ACHN (cell line): ENCODE measurements at regions not wholly inside any gene's neighbourhood (a gene's known extent, or its start where the extent isn't known, plus 50 kb on each side); places are given as distances from the start of the nearest gene placed in this dataset.

Experiments
- DNase-seq: peaks from one replicate; pipeline ENCODE4 v3.0.0-alpha.2; 2015
- in situ Hi-C: cut with HindIII; loops from 2 replicates; pipeline ENCODE4 v1.10.0; 2017; ENCODE audit warnings: low sequenced_read_pairs, low pct_ligation_motif_present, low pct_unique_long_range_greater_than_20kb

DNA sequence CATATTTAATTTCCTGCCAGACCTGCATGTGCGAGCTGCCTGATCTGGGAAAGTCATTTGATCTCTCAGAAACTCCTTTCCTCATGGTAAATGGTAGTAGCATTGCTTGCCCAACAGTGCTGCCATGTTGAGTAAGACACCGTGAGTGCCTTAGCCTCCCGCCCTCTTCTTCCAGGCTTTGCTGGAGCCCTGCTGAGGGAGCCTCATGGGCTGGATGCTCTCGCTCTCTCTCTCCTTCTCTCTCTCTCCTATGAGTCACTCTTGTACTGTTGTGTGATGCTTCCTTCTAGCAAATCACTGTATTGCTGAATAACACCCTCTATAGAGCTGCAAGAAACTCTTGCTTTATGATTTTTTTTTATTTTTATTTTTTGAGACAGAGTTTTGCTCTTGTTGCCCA lies 365.5 kb downstream of the UQCRFS1 start:
- in situ Hi-C loops = no loop called here
- no peak for DNase-seq

GRCh38 chr19:28846094-28846812 lies 366.7 kb downstream of the UQCRFS1 start:
- no peak for DNase-seq
- in situ Hi-C loops = no loop called here

DNA sequence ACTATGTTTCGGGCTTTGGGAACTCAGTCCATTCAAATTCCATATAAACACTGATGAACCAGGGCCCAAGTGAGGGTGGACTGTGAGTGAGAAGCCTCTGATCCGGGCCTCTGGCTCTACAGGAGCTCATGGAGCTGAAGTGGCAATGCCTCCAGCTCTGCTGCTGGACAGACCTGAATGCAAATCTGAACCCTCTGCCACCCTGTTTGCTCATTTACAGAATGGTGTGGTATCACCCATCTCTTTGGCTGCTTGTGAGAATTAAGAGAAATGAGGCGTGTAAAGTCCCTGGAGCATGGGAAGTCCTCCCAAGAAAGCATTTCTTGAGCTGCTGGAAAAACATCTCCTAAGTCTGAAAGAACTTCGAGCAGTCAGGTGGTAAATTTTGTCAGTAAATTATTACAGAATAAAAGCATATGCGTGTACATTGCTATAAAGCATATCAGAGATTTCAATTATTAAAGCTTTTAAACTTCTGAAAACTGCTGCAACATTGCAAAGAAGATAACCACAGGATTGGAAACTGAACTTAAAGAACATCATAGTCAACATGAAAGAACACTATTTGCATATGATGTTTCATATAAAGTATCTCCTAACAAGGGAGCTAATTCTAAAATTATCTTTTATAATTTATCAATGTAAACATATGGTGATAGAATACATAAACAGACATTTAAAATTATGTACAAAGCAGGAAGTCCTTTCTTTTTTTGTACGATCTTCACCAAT lies 369.0 kb downstream of the UQCRFS1 start:
- no peak for DNase-seq
- in situ Hi-C loops = no loop called here

DNA sequence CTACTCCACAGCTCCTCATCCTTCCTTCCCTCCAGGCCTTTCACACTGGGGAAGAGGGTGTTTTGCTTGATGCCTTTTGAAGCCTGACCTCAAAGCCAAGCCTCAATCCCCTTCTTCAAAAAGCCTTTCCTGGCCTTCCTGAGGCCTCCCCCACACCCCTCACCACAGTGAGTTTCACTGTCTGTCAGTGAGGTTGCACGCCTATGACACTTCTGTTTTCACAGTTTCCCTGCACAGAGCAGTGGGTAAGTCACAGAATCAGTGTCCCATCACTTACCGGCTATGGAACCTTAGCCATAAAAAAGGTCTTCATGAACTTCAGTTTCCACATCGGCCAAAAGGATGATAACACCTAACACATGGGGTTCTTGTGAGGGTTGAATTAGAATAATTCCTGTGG lies 371.4 kb downstream of the UQCRFS1 start:
- no peak for DNase-seq
- in situ Hi-C loops = no loop called here

DNA sequence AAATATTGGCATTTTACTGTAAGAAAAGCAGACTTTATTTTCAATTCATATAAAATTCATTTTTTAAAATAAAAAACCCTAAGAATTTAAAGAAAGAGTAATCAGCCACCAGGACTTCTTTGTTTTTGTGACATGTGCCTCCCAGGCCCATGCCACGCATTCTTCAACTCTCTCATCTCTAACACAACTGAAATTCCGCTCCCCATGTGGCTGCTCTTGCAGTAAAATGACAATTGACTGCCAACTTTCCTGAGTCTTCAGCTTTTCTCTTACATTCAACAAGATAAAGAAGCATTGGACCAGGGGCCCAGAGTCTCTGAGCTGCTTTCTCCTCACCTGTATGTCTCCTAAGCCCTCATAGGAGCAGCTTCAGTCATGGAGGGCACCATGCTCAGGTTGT lies 372.1 kb downstream of the UQCRFS1 start:
- DNase-seq = no peak
- in situ Hi-C loops = no loop called here

DNA sequence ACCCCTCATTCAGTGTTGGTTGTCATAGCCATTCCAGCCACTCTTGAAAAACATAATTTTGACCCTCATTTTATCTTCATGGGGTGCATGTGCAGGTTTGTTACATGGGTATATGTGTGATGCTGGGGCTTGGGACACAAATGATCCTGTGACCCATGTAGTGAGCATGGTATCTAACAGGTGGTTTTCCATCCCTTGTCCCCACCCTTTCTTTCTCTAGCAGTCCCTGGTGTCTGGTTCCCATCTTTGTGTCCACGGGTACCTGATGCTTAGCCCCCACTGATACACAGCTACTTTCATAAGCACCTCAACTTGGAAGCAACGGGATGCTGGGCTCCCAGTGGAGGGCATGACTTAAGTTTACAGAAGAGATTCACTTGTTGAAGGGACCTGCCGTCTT lies 373.5 kb downstream of the UQCRFS1 start:
- no peak for DNase-seq
- in situ Hi-C loops = no loop called here

- no peak for DNase-seq
- in situ Hi-C loops = no loop called here
Measured at GRCh38 chr19:28838909-28839308, 374.0 kb downstream of the UQCRFS1 start.

DNA sequence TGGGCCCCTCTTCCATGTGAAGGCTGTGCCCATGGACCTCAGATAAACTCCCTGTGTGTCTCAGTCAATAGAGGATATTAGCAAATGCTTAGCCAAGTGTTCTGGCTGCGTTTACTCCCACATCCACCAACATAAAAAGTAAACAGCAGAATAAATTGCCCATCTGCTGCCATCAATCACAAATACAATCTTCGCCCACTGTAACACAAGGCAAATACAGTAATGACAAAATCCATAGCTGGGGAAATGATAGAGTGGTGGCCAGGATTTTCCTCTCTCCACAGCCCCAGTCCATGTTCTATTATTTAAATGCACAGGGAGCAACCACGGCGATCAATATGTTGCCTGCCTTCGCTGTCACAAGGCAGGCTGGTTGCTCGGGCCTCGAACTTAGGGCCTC lies 376.5 kb downstream of the UQCRFS1 start:
- no peak for DNase-seq
- in situ Hi-C loops = no loop called here

DNA sequence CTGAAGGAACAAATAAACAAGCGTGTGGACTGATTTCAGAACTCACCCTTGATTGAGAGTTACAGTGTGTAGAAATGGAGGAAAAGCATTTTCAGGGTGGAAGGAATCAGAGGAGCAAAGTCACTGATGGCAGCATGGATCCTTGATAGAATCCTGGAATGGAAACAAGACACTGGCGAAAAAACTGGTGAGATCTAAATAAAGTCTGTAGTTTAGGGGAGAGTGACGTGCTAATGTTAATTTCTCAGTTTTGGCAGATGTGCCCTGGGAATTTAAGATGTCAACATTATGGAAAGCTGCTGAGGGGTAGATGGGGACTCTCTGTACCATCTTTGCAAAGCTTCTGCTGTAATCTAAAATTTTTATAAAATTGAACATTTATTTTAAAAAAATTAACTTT lies 378.0 kb downstream of the UQCRFS1 start:
- in situ Hi-C loops = no loop called here
- DNase-seq = no peak

- no peak for DNase-seq
- in situ Hi-C loops = no loop called here
Measured at GRCh38 chr19:28831462-28831861, 381.5 kb downstream of the UQCRFS1 start.

- in situ Hi-C loops = no loop called here
- no peak for DNase-seq
Measured at GRCh38 chr19:28829762-28830161, 383.2 kb downstream of the UQCRFS1 start.

DNA sequence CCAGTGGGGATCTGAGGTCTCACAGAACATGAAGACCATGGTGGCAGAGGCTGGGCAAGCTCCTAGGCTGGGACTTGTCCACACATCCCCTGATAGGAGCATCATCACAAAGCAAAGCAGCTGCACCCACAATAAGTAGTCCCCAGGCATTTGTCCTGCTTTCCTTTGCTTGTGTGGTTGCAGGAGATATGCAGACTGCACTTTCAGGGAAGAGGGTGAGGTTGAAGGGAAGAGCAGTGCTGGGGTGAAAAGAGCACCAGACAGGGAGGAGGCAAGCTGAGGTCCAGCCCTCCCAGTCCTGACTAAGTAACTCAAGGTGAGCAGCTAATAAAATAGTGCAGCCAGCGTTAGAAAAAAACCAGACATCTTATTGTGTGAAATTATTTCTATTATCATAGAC lies 383.6 kb downstream of the UQCRFS1 start:
- DNase-seq = no peak
- in situ Hi-C loops = no loop called here

DNA sequence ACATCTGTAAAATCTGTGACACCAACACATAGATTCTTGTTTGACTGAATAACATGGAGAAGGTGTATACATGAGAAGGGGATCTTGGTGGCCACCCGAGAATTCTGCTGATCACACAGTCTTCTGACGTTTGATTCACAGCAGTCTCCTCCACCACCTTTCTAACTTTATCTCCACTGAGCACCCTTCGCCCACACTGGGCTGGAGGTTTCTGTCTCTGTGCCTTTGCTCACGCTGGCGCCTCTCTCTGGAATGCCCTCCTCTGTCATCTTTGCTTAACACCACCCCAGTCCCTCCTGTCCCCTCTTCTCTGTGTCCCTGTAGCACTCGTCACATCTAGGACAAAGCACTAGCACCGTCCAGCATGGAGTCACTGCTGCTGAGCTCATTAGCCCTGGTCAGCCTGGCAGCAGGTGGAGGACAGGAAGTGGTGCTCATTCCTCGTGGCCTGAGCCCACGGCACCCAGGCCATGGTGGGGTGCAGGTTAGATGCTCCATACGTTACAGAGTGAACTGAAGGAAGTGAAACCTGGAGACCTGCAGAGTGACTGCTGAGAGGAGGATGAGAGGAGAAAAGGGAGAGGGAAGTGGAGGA lies 384.6 kb downstream of the UQCRFS1 start:
- no peak for DNase-seq
- in situ Hi-C loops = no loop called here

DNA sequence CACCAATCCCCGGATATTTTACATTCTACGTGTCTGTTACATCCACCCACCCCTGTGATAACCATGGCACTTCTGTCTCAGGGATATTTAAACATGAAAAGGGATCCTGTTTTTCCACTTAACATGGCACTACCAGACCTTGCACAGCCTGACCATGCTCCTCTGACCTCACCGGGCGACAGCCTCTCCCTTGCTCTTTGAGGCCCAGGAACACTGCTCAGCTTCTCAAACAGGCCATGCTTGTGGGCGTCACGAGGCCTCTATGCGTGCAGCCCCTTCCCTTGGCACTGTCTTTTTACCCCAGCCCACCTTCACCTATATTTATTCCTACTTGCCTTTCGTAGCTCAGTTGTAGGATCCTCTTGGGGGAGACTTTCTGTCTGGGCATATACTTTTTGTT lies 385.6 kb downstream of the UQCRFS1 start:
- in situ Hi-C loops = no loop called here

DNA sequence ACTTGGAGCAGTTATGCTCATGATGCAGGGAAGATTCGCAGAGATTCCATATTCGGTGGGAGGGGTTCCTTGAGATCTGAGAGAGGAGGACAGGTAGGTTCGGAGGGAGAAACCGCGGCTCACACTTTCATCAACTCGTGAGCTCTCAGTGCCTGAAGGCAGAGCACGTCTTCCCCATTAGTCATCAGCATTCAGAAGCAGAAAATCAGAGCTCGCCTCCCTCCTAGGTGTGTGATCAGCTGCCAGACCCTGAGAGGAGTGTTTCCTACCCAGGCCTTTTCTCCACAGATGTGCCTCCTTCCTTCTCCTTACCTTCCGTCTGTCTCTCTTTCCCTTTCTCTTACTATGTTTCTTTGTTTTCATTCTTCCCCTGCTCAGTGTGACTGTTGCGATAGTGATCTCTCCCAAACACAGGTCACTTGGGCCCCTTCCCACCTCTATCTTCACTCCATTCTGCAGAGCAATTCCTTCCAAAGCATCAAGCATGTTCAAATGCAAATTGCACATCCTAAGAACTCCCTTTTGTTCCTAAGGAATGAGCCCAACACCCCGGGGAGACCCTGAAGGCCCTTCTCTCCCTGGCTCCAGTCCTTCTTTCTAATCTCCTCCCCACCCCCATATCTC lies 389.5 kb downstream of the UQCRFS1 start:
- DNase-seq = no peak
- in situ Hi-C loops = no loop called here

More for the DNA sequence above, 385.6 kb downstream of the UQCRFS1 start:
- DNase-seq = no peak

- in situ Hi-C loops = no loop called here
- DNase-seq = no peak
Measured at GRCh38 chr19:28820289-28820688, 392.7 kb downstream of the UQCRFS1 start.

GRCh38 chr19:28815257-28815656 lies 397.7 kb downstream of the UQCRFS1 start:
- no peak for DNase-seq
- in situ Hi-C loops = no loop called here

GRCh38 chr19:28794301-28794700 lies 418.6 kb downstream of the UQCRFS1 start:
- in situ Hi-C loops = no loop called here
- no peak for DNase-seq

DNA sequence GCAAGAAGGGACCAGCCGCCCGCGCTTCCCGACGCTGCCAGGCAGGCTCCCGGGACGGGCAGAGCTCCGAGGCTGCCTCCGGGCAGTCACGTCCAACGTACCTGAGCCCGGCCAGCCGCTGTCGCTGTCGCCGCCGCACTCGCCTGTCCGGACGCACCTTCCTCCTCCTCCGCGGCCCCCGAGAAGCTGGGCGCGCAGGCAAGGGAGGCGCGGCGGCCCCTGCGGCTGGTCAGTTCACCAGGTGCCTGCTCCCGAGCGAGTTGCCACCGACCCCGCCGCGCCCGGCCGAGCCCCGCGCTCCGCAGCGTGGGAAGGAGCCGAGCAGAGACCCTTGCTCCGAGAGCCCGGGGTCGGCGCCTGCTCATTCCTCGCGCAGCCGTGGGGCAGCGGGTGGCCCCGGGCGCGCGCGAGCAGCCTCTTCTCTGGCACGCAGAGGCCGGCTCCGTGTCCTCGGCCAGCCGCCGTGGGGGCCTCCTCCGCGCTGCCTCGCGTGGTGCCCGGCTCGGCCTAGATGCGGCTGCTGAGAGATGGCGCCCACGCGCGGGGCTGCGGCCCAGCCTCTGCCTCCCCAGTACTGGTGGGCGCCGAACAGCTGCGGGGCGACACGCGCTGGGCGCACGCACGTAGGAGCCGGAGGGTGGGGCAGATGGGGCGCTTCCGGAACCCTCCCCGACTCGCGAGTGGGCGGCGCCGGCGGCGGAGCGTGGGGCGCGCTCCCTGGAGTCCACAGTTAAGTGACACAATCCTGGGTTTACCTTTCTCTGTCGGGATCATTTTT lies 419.4 kb downstream of the UQCRFS1 start:
- DNase-seq = no peak
- in situ Hi-C loops = no loop called here
